ENCODE measurements at regions not wholly inside any gene's neighbourhood (a gene's known extent, or its start where the extent isn't known, plus 50 kb on each side); places are given as distances from the start of the nearest gene placed in this dataset.
"Not testable (repeated sequence)": the region's sequence is repeated elsewhere in the genome, so short reads cannot be mapped to it uniquely, and the experiment has no call there.

- DNase-seq (ENCODE audit: low spot score), result no peak
Measured at GRCh38 chr6:74953708-74954107, 252.1 kb downstream of the COL12A1 start.

GRCh38 chr6:74946961-74947360, 258.9 kb downstream of the COL12A1 start:
- DNase-seq (ENCODE audit: low spot score), result no peak

- no peak for DNase-seq (ENCODE audit: low spot score)
Measured at GRCh38 chr6:74942130-74942529, 263.7 kb downstream of the COL12A1 start.

DNA sequence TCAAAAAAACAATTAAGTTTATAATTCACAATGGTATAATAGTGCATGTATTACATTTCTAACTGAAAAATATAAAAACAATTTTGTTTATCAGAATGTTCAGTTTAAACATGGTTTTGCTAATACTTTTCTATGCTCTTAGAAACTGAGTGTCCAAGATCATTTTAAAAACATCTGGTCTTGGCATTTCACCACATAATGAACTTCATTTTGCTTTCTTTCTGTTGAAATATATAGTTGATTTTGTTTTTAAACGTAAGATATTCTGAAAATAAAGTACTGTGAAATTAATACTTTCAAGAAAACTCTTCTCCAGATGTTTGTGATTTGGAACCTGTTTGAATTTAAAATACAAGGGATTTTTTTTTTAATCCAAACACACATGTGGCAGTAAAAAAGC, 264.4 kb downstream of the COL12A1 start:
- no peak for DNase-seq (ENCODE audit: low spot score)

GRCh38 chr6:74939721-74940620, 265.9 kb downstream of the COL12A1 start:
- no peak for DNase-seq (ENCODE audit: low spot score)

GRCh38 chr6:74939151-74939708, 266.6 kb downstream of the COL12A1 start:
- no peak for DNase-seq (ENCODE audit: low spot score)

GRCh38 chr6:74937936-74938335, 267.9 kb downstream of the COL12A1 start:
- DNase-seq (ENCODE audit: low spot score), result no peak

DNA sequence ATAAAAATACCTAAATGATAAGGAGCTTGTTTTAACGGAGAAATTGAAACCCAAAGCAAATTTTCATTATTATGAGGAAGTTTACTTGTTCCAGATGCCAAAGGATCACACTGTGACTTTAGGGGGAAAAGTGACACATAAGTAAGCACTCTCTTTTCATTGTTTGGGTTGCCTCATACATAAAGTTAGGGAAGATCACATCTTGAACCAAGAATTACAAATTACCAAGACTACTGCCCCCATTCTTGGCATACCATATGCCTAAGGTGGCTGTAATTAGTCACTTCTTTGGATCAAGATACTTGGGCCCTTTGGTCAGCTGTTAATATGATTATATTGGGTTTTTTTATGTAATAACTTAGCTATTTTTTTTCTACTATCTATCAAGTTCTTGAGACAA, 269.0 kb downstream of the COL12A1 start:
- no peak for DNase-seq (ENCODE audit: low spot score)

DNA sequence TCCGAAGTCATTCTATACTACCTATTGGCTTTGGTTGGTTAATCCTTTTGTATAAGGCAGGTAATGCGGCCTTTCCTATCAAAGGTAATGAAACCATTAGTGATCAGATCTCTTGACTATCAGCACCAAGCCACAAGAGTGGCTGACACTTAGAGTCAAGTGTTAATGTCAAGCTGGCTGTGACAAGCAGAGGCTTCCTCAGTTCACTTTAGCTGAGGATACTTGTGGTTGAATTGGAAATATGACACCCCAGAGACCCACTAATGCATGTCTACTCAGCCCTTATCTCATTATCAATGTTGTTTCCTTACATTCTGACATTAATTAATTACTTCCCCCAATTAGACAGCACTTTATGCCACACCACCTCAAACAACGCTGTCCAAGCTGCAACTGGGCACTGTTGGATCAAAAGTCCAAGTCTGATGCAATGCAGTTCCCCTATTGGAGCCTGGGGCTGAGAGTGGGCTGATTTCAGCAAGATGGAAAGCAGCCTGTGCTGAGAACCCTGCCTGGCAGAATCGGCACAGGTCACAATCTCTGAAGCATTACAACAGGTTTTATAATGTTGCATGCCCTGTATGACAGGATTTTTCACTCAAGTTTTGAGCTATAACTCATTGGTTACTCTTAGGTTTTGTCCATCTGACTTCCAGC, 273.5 kb downstream of the COL12A1 start:
- DNase-seq (ENCODE audit: low spot score), result no peak

GRCh38 chr6:74931558-74931957, 274.3 kb downstream of the COL12A1 start:
- no peak for DNase-seq (ENCODE audit: low spot score)

GRCh38 chr6:74928203-74928602, 277.6 kb downstream of the COL12A1 start:
- DNase-seq (ENCODE audit: low spot score), result no peak

DNA sequence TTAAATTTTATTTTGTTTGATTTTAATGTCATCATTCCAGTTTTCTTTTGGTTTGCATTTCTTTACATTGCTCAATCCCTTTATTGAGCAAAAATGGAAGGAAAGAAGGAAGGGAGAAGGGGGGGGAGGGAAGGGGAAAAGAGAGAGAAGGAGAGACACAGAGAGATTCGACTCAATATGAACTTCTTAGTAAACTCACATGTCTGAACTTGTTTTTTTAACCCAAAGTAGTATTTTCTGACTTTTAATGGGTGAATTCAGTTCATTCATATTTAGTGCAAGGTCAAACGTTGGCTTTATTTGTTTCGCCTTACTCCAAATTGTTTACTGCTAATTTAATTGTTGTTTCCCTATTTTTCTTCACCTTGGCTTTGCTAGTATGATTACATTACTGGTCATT, 278.6 kb downstream of the COL12A1 start:
- no peak for DNase-seq (ENCODE audit: low spot score)

DNA sequence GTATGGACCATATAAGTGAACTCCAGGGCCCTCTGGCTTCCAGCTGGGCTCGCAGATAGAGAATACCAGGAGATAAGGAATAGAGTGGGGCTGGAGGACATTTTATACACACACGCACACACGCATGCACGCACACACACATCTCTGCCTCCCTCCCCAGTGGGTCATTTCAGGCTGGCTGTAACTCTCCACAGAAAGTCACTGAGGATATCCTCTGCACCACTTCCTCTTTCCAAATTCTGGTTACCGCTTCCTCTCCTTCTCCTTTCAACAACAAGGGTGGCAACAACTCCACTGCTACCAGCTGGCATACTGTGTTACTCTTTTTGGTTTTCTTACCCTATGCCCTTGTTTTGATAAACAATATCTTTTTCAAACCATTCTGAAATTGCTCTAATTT, 280.2 kb downstream of the COL12A1 start:
- DNase-seq (ENCODE audit: low spot score), result no peak

- no peak for DNase-seq (ENCODE audit: low spot score)
Measured at GRCh38 chr6:74914888-74915287, 291.0 kb downstream of the COL12A1 start.

GRCh38 chr6:74912234-74912633, 293.6 kb downstream of the COL12A1 start:
- DNase-seq (ENCODE audit: low spot score), result no peak

- no peak for DNase-seq (ENCODE audit: low spot score)
Measured at GRCh38 chr6:74902846-74903245, 303.0 kb downstream of the COL12A1 start.

DNA sequence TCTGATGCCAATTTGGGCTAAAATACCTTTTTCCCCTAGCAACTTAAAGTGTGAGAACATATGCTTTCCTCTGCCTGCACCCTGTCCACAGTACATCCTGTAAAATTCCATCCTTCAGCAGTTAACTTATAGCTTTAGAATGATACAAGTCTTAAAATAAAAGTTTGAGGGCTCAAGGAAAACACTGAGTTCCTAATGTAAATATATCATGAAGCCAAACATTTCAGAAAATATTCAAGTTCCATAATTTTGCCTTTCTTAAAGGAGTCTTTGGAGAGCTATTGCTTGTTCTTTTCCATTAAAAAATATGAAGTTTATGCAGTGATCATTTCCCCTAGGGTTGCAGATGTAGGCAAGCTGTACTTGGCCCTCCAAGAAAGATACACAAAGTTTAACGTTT, 303.8 kb downstream of the COL12A1 start:
- DNase-seq (ENCODE audit: low spot score), result no peak

GRCh38 chr6:74901576-74901975, 304.3 kb downstream of the COL12A1 start:
- DNase-seq (ENCODE audit: low spot score), result no peak

- DNase-seq (ENCODE audit: low spot score), result no peak
Measured at GRCh38 chr6:74899416-74899815, 306.4 kb downstream of the COL12A1 start.

- no peak for DNase-seq (ENCODE audit: low spot score)
Measured at GRCh38 chr6:74892091-74892490, 313.8 kb downstream of the COL12A1 start.

DNA sequence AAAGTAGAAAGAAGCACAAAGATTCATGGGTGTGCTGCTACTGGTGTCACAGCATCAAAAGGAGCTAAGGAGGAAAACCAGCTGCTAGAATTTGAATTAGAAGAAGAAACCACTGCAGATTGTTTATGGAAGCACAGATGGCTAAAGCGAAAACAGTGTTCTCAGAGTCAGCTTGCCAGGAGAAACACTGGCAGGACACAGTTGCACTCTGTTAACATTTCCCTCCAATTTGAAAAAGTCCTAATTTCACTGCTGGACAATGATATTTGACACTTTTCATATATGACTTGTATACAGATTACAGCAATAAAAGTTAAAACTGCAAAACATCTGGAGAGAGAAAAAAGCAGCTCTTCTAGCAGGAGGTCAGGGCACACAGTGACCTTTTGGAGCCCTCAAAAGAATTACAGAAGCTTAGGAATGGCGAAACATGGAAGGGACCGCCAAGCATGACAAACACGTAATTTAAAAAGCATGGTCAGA, 314.5 kb downstream of the COL12A1 start:
- DNase-seq (ENCODE audit: low spot score), result no peak

DNA sequence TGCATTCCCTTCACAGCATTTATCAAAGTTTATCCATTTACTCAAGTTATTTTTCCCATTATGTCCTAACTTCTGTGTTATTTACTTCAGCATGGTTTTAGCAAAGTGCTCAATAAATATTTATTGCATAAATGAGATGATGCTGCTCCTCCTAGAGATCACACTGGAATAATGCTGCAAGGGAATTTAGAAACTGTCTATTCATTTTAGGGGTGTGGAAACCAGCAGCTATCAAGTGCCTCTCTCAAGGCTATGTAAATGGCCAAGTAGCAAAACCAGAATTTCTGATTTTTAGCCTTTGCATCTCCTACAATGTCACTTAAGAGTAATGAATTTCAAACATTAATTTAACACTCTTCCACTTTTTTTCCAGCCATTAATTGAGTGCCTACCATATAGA, 316.2 kb downstream of the COL12A1 start:
- no peak for DNase-seq (ENCODE audit: low spot score)

- DNase-seq (ENCODE audit: low spot score), result not testable (repeated sequence)
Measured at GRCh38 chr6:74888741-74889140, 317.1 kb downstream of the COL12A1 start.

Measured in ecto neural progenitor cell (in vitro differentiated cells).